ENCODE measurements at regions not wholly inside any gene's neighbourhood (a gene's known extent, or its start where the extent isn't known, plus 50 kb on each side); places are given as distances from the start of the nearest gene placed in this dataset.
A peak's percentile ranks its signal among the peaks of the same experiment; 100 is the strongest.
"Not testable (repeated sequence)": the region's sequence is repeated elsewhere in the genome, so short reads cannot be mapped to it uniquely, and the experiment has no call there.

DNA sequence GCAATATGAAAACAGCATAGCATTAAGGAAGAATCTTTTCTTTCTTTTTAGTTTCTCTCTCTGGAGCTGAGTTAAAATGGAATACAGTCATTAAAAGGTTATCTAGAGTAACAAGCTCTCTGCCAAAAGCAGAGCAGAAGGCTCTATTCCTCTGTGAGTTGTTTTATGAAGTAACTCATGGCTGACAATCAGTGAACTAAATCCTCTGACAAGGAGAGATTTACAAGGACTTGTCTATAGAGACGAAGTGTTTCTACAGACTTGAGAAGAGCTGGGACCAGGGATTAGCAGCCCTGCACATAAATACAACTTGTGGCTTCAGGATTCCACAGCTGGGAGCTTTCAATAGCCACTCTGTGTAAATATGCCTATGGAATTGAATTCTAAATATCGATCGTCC is 192.5 kb upstream of the RAG2 start:
- no peak for DNase-seq (ENCODE audit: low spot score)

DNA sequence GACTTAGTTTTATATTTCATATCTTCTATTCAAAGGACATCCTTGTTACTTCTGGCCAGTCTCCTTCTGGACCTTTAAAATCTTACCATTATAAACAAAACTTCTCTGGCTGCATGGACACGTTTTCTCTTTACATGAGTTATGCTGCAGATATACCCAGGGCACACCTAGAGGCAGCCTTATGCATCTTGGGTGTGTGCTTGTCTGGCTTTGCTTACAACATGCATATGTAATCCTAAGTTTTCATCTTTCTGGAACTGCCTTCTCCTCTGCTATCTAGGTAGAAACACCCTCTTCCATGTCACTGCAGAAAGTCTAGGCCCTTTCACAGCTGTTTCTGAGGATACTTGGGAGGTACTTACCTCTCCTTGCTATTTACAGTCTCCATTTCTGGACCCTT is 185.8 kb upstream of the RAG2 start:
- DNase-seq (ENCODE audit: low spot score): no peak

DNA sequence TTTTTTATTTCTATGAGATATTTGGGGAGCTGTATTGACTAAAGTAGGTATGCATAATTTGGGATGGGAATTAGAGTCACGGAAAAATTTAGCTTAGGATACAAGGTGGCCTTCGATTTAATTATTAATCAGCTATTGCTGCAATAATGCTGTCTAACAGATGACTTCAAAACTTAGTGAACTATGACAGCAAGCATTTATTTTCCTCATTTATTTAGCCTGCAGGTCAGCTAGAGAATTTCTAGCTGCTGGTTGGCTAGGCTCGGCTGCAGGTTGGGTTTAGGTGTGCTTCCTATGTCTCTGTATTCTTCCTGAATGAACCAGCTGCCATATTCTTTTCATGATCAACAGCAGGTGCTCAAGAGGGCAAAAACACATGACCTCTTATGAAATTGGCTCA is 181.8 kb upstream of the RAG2 start:
- DNase-seq (ENCODE audit: low spot score): no peak

DNA sequence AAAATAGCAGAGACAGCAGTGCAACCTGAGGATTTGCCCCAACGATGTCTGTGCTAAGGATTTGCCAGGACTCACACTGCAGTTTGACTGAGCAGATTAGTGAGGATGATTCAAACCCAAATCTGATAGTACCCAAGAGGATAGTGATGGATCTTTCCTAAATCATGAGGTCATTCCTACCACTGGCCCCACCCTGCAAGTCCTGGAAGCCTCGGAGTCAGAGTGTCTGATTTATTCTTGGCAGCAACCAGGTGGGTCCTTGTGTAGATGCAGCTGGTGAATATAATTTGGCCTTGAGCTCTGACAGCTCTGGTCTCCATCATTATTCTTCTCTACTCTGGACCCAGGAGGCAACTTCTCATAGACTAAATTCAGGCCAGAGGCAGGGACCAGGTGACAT is 179.3 kb upstream of the RAG2 start:
- DNase-seq (ENCODE audit: low spot score): no peak

DNA sequence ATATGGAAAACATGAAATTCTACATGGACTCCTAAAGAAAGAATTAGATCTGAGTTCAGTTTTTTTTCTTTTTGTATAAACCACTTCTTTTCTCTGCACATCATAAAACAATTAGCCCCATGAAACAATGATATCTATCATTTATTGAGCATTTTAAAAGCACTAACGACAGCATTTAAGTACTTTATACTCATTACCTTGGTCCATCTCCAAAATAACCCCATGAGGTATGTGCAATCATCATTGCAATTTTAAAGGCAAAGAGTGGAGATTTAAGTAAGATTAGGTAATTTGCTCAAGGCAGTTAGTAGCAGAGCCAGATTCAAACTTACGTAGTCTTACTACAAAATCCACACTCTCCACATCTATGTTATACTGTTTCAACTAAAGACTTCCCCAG is 177.7 kb upstream of the RAG2 start:
- no peak for DNase-seq (ENCODE audit: low spot score)

DNA sequence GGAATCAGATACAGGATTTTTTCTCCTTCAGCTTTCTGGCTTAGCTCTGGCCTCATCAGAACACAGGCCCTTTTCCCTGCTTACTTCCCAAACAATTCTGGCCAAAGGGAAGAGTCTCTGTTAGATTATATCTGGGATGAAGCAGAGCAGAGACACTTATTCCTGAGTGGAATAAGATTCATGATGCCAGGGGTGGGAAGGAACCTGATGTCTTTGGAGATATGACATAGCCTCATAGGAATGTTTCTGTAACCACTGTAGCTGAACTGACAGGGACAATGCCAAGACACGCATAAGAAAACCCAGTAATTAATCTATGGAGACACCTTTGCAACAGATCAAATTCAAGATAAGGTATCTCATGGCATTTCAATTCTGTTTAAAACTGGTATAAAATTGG is 177.1 kb upstream of the RAG2 start:
- DNase-seq (ENCODE audit: low spot score): no peak

DNA sequence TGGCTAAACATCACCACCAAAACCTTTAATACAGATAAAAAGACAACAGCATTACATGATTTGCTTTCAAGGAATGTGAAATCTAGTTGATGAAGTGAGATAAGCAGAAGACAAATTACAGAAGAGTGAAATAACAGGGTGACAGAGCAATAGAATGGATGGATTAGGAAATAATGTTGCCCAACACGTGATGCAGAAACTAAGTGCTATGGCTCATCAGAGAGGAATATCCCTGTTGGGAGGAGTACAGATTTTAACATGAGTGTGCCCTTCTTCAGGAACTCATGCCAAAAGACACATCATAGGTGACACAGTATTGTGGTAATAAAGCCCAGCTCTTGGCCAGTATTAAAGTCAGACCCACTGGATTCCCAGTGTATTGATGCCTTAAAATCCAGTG is 176.6 kb upstream of the RAG2 start:
- DNase-seq (ENCODE audit: low spot score): no peak

DNA sequence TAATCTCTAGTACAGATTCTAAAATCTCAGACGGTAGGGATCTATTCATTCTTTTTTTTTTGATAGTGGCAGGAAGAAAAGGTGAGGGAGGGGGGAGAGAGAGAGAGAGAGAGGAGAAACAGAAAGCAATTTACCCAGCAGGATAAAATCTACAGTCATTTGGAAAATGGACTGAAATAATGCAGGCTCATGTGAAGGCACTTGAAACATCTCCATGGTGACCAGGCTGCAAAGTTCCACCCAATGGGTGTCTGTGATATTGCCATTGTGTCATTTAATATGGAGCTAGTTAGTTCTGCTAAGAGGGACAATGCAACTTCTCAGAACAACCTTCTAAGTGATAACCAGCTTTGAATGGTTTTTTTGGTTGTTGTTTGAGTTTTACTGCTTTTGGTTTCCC is 165.2 kb upstream of the RAG2 start:
- no peak for DNase-seq (ENCODE audit: low spot score)

DNA sequence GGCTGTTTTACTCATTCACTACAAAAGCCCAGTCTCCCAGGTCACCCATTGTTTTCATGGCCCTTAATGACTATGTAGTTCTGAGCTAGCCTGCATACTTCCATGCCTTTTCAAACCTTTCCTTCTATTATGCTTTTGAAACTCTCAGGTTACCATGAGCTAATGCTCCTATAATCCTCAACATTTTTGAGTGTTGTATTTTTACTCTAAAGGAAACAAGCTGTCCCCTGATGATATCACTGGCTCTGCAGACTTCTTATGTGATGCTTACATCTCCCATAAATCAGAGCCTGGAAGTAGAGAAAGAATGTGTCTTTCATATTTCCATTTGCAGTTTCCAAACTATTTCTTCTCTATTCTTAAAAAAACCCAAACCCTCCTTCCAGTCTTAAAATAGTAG is 159.0 kb upstream of the RAG2 start:
- DNase-seq (ENCODE audit: low spot score): no peak

DNA sequence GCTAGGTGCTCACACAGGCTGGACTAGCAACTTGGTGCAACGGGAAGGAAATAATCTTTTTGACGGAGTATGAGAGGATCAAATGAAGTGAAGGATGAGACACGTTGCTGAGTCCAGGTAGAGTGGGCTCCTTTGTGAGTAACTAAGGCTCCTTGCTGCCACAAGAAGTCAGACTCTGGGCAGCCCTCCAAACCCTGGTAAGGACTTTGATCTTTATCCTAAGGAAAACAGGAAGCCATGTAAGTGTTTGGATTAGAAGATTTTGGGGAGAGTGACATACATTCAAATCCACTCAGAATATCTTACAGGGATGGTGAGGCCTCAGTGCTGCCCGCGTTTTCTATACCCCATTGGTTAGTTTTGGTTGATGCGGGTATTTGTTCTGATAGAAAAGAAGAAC is 155.9 kb upstream of the RAG2 start:
- no peak for DNase-seq (ENCODE audit: low spot score)

DNA sequence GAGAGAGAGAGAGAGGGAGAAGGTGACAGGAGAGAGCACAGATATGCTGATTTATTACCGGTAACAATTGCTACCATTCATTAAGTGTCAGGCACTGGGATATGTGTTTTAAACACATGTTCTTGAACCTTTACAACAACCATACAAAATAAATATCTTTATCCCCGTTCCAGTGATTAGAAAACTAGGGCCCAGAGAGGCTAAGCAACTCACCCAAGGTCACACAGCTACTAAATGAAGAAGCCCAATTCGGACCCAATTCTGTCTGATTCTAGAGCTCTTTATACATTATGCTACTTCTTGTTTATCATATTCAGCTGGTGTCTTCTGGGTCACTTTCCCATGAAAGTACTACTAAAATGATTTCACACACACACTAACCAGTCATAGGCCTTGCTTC is 154.0 kb upstream of the RAG2 start:
- DNase-seq (ENCODE audit: low spot score): no peak

DNA sequence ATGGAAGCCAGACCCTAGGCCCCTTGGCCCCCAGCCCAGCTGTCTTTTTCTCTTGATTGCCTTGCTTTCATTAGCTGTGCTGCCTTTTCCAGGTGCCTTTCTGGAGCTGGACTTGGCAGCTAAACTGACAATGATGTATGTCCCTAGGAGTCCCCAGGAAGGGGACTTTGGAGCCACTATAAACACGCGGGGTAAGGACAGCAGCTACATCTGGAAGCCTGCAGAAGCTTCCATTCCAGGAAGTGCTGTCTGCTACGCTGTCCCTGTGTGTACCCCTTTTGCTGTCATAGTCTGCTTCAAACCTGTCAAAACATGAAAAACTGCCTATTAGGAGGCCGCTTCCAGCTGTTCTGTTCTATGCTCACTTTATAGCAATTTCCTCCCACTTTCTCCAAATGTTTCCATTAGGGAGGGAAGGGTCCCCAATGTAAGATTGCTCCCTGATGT is 153.3 kb upstream of the RAG2 start:
- no peak for DNase-seq (ENCODE audit: low spot score)

DNA sequence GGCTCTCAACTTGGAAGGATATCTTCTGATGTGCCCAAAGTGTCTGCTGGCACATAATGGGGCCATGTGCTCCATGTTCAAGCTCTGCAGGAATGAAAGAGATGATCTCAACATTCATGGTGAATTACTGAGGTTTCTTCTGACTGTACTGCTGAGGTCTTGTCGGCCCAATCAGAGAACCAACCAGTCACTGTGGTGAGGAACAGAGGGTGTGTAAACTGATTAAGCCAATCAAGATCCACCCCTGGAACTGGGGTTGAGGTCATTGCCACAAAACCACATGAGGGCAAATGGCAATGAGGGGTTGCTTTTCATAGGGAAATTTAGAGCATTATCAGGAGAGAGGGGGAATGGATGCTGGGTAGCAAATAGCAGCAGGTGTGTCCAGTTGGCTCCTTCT is 152.3 kb upstream of the RAG2 start:
- no peak for DNase-seq (ENCODE audit: low spot score)

DNA sequence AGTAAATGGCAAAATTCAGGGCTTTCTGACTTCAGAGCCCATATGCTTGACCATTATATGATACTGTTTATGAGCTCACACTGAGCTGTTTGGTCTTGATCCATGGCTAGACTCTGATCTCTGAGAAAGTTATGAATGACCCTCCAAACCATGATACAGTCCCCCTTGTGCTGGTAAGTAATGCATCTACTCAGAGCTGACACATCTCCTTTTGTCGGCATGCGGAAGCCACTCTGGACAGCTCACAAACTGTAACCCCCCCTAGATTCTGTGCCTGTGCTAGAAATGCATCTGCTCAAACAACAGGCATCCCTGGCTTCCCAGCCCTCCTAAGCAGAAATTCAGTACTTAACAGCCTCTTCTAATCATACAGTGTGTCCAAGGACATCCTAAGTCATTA is 150.8 kb upstream of the RAG2 start:
- DNase-seq (ENCODE audit: low spot score): no peak

DNA sequence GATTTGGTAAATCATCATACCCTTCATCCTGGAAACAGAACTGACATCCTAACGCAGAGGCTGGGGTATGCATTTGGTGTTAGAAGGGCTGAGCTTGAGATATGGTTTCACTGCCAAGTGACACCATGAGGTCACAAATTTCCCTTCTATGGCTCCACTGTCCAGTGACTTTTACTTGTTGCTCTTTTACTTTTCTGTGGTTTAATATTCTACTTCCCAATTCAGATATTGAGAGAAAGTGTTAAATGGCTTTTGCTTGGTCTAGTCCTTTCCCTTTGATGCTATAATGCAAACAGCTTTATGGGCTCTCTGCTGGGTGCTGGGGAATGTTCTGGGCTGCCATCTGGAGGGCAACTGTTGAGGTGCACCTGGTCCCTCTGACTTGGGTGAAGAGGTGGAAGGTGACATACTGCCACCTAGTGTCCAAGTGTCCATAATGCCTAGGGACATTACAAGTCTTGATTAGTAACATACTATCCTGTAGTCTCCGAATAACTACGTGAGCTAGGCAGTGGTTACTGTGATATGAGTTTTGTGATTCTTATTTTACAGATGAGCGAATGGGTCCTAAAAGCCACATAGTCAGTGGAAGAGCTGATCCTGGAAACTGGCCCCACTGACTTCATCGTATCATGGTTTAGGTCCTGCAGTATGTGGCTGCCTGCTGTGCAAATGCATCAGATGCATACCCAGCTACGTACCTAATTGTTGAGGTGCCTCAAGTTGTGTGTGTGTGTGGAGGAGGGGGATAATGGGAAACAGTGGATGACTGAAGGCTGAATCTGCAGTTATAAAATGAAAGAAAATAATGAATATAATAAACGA is 149.1 kb upstream of the RAG2 start:
- DNase-seq (ENCODE audit: low spot score): peak; percentile 82

DNA sequence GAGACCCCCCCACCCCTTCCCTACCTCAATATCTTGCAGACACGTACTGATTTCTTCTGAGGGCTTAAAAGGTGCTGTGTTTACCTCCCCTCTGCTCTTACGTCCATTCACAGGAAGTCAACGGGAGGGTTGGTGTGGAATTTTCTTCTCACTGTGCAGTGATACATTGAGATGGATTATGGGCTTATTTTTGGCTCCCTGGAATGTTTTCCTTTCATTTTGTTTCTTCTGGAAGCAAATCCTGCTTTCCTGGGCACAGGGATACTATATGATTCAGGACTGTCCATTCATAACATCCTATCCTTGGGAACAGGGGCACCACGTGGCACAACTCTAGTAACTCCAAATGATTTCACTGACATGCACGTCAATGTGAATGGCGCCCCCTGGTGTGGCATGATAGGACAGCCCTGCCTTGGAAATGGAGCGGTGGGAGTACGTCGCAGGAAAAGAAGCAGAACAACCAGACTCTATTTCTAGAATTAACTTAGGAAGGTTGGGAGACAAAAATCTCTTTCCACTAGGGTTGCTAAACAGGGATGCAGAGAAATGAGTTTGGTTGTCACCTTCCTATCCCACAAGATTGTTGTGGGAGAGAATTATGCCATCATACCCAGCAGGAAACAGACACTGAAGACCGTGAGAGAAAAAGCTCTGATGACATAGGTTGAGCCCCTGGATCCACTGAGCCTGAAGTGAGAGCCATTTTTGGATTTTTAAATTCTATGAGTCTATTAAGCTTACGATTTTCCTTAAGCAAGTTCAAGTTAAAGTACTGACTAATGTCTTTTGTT is 146.5 kb upstream of the RAG2 start:
- DNase-seq (ENCODE audit: low spot score): peak; percentile 47

DNA sequence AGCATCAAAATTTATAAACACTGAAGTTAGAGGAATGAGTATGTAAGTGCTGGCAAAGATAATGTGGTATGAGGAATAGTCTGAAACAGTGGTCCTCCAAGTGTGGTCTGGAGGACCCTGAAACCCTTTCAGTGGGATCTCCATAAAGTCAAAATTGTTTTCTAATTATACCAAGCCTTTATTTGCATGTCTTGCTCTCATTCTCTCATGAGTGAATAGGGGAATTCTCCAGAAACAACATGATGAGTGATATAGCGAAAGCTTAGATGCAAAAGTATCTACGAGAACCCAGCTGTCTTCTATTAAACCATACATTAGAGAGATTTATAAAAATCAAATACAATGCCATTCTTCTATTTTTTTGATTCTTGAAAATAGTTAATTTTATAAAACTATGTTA is 145.0 kb upstream of the RAG2 start:
- DNase-seq (ENCODE audit: low spot score): no peak

DNA sequence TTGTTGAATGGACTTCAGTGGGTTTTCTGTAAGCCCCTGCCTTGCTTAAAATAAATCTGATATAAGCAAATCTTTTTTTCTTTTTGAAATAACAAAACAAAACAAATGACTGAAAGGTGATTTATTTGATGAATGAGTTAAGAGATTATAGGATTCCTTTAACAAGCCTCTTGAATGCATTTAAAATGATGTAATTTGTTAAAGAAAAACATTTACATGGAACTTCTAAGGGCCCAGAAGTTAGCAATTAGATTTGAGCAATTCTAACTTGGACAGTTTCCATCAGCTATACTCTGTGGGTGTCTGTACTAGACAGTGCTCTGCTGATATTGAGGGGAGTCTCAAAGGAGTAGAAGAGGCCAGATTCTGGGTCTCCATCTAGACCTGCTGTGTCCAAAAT is 143.5 kb upstream of the RAG2 start:
- DNase-seq (ENCODE audit: low spot score): no peak

DNA sequence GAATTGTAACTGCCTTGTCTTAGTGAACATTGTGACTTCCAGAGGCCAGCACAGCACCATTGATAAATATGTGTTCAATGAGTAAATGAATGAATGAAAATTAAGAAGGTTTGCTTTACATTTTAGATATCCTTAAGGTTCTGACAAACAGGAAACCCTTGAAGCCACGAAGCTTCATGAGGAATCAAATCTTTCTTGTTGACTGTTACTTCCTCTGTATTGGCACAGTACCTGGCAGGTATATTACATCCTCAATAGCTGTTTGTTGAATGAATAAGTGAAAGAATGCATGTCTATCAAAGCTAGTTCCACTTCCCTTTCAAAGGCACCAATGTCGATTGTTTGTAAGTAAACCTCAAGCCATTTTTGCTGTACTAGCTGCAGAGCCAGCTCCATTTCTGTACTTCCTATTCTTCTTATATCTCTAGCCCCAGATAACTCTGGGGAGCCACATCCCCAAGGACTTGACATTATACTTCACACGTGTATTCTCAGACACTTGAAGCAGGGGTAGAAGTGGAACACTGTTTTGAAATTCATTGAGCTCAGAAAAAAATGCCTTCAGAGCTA is 140.3 kb upstream of the RAG2 start:
- DNase-seq (ENCODE audit: low spot score): no peak

DNA sequence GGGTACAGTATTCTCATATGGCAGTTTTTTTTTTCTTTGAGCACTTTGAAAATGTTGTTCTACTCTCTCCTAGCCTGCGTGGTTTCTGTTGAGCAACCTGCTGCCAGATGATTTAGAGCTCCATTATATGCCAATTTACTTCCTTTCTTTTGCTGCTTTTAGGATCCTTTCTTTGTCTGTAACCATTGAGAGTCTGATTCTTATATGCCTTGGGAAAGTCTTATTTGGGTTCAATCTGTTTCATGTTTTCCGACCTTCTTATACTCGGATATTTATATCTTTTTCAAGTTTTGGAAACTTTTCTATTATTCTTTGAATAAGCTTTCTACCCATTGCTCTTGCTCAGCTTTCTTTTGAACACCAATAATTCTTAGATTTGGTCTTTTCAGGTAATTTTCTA is 138.1 kb upstream of the RAG2 start:
- DNase-seq (ENCODE audit: low spot score): no peak

DNA sequence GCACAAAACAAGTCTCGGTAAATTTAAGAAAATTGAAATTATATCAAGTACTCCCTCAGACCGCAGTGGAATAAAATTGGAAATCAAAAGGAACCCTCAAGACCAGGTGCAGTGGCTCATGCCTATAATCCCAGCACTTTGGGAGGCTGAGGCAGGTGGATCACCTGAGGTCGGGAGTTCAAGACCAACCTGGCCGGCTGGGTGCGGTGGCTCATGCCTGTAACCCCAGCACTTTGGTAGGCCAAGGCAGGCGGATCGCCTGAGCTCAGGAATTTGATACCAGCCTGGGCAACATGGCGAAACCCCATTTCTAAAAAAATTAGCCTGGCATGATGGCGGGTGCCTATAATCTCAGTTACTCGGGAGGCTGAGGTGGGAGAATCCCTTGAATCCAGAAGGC is 135.7 kb upstream of the RAG2 start:
- DNase-seq (ENCODE audit: low spot score): not testable (repeated sequence)

DNA sequence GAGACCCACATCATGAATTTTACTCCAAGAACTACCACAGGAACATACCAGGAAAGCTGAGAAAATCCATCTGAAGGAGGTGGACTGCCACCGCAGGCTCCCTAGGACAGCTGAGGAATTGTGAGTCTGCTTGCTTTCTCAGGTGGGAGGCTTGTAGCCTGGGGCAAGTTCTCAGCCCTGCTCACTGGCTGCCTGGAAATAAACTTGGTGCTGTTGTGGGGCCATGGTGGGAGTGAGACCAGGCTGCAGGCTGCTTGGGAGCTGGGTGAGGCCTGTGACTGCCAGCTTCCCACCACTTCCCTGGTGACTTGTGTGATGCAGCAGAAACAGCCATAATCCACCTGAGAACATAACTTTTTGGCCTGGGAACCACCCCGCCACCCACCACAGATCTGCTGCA is 132.7 kb upstream of the RAG2 start:
- no peak for DNase-seq (ENCODE audit: low spot score)

DNA sequence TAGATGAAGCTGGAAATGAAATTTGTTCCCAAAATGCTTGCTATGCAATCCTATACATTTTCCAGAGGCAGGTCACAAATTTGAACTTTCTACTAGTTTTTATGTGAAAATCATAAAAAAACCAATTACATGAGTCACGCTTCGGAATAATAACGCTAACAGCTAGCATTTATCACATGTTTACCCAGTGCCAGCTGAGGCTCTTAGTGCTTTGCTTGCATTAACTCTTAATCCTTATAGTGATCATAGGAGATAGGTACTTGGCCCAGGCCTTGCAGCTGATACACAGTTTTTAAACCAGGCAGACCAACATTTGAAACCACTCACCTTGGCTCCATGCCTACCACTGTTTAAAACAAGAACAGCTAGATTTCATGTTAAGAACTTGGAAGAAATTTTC is 131.8 kb upstream of the RAG2 start:
- DNase-seq (ENCODE audit: low spot score): no peak
